ENCODE measurements at regions not wholly inside any gene's neighbourhood (a gene's known extent, or its start where the extent isn't known, plus 50 kb on each side); places are given as distances from the start of the nearest gene placed in this dataset.
"Not testable (repeated sequence)": the region's sequence is repeated elsewhere in the genome, so short reads cannot be mapped to it uniquely, and the experiment has no call there.

GRCh38 chr1:58932859-58933598, 149.2 kb upstream of the JUN start:
- no peak for DNase-seq (ENCODE audit: low read depth in 3 of 3, low spot score in 1 of 3)

DNA sequence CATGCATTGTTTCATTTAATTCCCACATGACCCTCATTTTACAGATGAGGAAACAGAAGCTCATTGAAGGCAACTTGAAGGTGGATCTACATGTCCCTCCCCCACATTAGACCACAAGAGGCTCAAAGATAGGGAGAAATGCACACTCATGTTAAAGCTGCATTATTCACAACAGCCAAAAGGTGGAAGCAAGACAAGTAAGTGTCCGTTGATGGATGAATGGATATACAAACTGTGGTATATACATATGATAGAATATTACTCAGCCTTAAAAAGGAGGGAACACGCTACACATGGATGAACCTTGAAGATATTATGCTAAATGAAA, 149.7 kb upstream of the JUN start:
- DNase-seq (ENCODE audit: low read depth in 3 of 3, low spot score in 1 of 3) = no peak

GRCh38 chr1:58934706-58935105, 150.9 kb upstream of the JUN start:
- no peak for DNase-seq (ENCODE audit: low read depth in 3 of 3, low spot score in 1 of 3)

- no peak for DNase-seq (ENCODE audit: low read depth in 3 of 3, low spot score in 1 of 3)
Observed at GRCh38 chr1:58936973-58937372, 153.1 kb upstream of the JUN start.

- no peak for DNase-seq (ENCODE audit: low read depth in 3 of 3, low spot score in 1 of 3)
Observed at GRCh38 chr1:58939146-58939545, 155.3 kb upstream of the JUN start.

- no peak for DNase-seq (ENCODE audit: low read depth in 3 of 3, low spot score in 1 of 3)
Observed at GRCh38 chr1:58939666-58940370, 156.0 kb upstream of the JUN start.

- DNase-seq (ENCODE audit: low read depth in 3 of 3, low spot score in 1 of 3) = no peak
Observed at GRCh38 chr1:58941471-58942289, 157.8 kb upstream of the JUN start.

- DNase-seq (ENCODE audit: low read depth in 3 of 3, low spot score in 1 of 3) = no peak
Observed at GRCh38 chr1:58942759-58943191, 158.9 kb upstream of the JUN start.

DNA sequence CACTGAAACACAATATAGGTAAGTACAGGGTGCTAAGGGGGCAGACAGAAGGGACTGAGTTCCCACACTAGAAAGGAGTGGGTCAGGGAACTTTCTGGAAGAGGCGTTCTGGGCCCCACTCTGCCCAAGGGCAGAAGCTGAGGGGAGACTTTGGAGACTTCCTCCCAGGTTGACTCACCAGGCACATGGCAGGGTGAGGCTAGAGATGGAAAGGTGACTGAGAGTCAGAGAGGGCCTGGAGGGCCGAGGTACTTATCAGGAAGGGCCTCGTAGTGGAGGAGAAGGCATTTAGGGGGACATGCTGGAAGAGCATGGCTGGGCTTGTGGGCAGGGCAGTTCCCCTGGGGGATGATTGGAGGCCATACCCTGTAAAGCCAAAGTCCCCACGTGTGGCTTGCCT, 159.9 kb upstream of the JUN start:
- no peak for DNase-seq (ENCODE audit: low read depth in 3 of 3, low spot score in 1 of 3)

DNA sequence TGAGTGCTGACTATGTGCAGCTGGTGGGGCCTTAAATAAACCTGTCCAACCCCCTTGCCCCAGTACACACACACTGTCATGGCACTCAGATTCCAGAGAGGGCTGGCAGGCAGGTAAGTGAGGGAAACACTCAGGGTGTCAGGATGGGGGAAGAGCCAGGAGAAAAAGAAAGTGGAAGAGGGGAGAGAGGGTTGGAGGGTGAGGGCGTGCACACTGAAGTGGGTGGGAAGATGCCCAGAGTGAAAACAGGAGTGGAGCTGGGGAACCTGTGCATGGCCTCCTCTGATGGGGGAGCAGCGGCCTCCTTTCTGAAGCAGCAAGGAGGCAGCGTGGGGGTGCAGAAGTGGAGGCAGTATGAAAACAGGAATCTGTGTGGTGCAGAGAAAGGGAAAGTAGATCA, 160.6 kb upstream of the JUN start:
- DNase-seq (ENCODE audit: low read depth in 3 of 3, low spot score in 1 of 3) = no peak

DNA sequence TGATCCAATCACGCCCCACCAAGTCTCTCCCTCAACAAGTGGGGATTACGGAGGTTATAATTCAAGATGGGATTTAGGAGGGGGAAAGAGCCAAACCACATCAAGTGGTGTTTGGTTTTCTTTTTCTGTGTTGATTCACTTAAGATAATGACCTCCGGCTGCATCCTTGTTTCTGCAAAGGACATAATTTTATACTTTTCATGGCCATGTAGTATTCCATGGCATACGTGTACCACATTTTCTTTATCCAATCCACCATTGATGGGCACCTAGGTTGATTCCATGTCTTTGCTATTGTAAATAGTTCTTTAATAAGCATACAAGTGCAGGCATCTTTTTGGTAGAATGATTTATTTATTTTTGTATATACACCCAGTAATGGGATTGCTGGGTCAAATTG, 162.5 kb upstream of the JUN start:
- no peak for DNase-seq (ENCODE audit: low read depth in 3 of 3, low spot score in 1 of 3)

- no peak for DNase-seq (ENCODE audit: low read depth in 3 of 3, low spot score in 1 of 3)
Observed at GRCh38 chr1:58948671-58949070, 164.8 kb upstream of the JUN start.

DNA sequence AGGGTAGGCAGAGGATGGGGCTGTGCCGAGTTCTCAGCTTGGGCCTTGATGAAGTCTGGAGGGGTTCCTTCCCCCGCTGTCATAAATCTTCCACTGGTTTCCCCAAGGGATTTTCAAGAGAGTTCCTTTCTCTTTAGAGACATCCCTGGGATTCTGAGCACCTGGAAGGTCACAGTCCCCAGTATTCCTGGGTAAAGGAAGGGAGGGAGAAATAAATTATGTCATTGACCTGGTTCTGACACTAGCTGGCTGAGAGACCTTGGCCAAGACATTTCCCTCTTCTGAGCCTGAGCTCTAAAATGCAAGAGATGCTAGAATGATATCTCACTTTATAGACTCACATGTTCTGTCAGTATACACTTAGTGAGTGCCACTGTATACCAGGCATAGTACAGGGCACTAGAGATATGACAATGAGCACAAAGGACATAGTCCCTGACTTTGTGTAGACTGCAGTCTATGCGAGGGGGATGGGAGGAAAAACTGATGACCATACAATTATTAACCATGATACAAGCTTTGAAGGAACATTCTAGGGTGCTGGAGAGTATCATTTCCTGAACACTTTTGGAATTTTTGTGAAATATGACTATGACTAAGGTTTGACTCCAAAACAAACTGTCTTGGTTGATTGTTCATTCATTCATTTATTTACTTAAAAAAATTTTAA, 165.8 kb upstream of the JUN start:
- no peak for DNase-seq (ENCODE audit: low read depth in 3 of 3, low spot score in 1 of 3)

- no peak for DNase-seq (ENCODE audit: low read depth in 3 of 3, low spot score in 1 of 3)
Observed at GRCh38 chr1:58950897-58951296, 167.1 kb upstream of the JUN start.

DNA sequence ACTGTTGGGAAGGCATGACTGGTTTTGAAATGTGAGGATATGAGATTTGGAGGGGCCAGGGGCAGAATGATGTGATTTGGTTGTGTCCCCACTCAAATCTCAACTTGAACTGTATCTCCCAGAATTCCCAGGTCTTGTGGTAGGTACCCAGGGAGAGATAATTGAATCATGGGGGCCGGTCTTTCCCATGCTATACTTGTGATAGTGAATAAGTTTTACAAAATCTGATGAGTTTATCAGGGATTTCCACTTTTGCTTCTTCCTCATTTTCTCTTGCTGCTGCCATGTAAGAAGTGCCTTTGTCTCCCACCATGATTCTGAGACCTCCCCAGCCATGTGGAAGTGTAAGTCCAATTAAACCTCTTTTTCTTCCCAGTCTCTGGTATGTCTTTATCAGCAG, 170.1 kb upstream of the JUN start:
- DNase-seq (ENCODE audit: low read depth in 3 of 3, low spot score in 1 of 3) = not testable (repeated sequence)

DNA sequence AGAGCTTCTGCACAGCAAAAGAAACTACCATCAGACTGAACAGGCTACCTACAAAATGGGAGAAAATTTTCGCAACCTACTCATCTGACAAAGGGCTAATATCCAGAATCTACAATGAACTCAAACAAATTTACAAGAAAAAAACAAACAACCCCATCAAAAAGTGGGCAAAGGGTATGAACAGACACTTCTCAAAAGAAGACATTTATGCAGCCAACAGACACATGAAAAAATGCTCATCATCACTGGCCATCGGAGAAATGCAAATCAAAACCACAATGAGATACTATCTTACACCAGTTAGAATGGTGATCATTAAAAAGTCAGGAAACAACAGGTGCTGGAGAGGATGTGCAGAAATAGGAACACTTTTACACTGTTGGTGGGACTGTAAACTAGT, 179.4 kb upstream of the JUN start:
- not testable (repeated sequence) for DNase-seq (ENCODE audit: low read depth in 3 of 3, low spot score in 1 of 3)

GRCh38 chr1:58964428-58964827, 180.6 kb upstream of the JUN start:
- DNase-seq (ENCODE audit: low read depth in 3 of 3, low spot score in 1 of 3) = no peak

- DNase-seq (ENCODE audit: low read depth in 3 of 3, low spot score in 1 of 3) = no peak
Observed at GRCh38 chr1:58964880-58965279, 181.0 kb upstream of the JUN start.

GRCh38 chr1:58966103-58966916, 182.5 kb upstream of the JUN start:
- DNase-seq (ENCODE audit: low read depth in 3 of 3, low spot score in 1 of 3) = no peak

- no peak for DNase-seq (ENCODE audit: low read depth in 3 of 3, low spot score in 1 of 3)
Observed at GRCh38 chr1:58966917-58967740, 183.3 kb upstream of the JUN start.
